Colonic mucosa (tissue), 4 donors: ENCODE measurements at regions not wholly inside any gene's neighbourhood (a gene's known extent, or its start where the extent isn't known, plus 50 kb on each side); places are given as distances from the start of the nearest gene placed in this dataset.
"Not testable (repeated sequence)": the region's sequence is repeated elsewhere in the genome, so short reads cannot be mapped to it uniquely, and the experiment has no call there.

Experiments
- DNase-seq: peaks from one replicate; pipeline ENCODE4 v3.0.0-alpha.2; 2020
- H3K27ac ChIP-seq: fragments of 200-600 bp; one replicate; pipeline ENCODE4 v1.8.0; 2021
- H3K27me3 ChIP-seq: fragments of 200-600 bp; one replicate; pipeline ENCODE4 v1.8.0; 2021
- H3K36me3 ChIP-seq: fragments of 200-600 bp; one replicate; pipeline ENCODE4 v1.8.0; 2021
- H3K4me1 ChIP-seq: fragments of 200-600 bp; one replicate; pipeline ENCODE4 v1.8.0; 2021; ENCODE audit warnings: mild to moderate bottlenecking
- H3K4me3 ChIP-seq: fragments of 200-600 bp; one replicate; pipeline ENCODE4 v1.8.0; 2021
- H3K9ac ChIP-seq, 2 donors: one replicate each; pipeline ENCODE4 v1.7.0; 2013; ENCODE audit warnings: control low read depth in 2 of 2, low read depth in 2 of 2, low read length in 2 of 2
- H3K9me3 ChIP-seq: fragments of 200-600 bp; one replicate; pipeline ENCODE4 v1.8.0; 2021
- intact Hi-C: fragments of 100-400 bp; cut with DNase I; formaldehyde crosslinking; loops from one replicate; pipeline ENCODE4 v1.14.1; 2022
- TF ChIP-seq, protein P1 (sequence below): fragments of 200-600 bp; IDR thresholded peaks from one replicate; pipeline ENCODE4 v1.8.0; 2022; ENCODE audit warnings: antibody characterized with exemption, mild to moderate bottlenecking
- donor health status: healthy.
- donor health status: DM: no; HTN: no; CAD: no.
- donor health status: DM: no; HTN: no; CAD: no.

DNA sequence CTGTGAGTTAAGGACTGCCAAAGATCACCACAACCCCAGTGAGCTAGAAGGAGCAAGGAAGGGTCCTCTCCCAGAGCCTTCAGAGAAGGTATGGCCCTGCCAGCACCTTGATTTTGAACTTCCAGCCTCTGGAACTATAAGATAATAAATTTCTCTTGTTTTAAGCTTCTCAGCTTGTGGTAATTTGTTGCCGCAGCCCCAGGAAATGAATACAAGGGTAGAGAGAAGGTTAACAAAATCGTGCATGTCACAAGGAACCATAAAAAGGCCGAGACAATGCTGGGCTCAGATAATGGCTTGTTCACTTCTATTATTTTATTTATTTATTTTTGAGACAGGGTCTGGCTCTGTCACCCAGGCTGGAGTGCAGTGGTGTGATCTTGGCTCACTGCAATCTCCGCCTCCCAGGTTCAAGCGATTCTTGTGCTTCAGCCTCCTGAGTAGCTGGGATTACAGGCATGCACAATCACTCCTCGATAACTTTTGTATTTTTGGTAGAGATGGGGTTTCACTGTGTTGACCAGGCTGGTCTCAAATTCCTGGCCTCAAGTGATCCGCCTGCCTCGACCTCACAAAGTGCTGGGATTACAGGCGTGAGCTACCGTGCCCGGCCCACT lies 71.5 kb downstream of the WSB1 start:
- H3K27ac ChIP-seq, H3K27me3 ChIP-seq, H3K9ac ChIP-seq, H3K9me3 ChIP-seq, H3K36me3 ChIP-seq, intact Hi-C loops, H3K4me1 ChIP-seq, DNase-seq, H3K4me3 ChIP-seq: not testable (repeated sequence)

DNA sequence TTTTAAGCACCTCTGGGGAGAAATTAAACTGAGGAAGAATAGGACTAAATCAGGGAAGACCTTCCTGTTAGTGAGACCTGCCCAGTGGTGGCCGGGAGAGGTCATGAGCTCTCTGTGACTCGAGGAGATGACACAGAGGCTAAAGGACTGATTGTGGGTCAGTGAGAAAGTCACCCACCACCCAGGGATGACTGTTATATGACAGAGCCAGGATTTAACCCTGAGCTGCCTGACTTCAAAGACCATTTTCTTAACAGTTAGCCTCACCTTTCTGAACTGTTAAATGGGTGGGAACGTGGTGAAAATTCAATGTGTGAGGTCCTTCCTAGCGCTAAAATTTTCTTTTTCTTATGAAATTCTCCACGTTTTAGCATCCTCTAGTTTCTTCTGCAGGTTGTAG lies 72.5 kb downstream of the WSB1 start:
- Histone ChIP-seq H3K36me3 (no peaks in the 10 kb centered on the region), H3K9ac (no peak overlapping the region), H3K9me3 (no peaks in the 10 kb centered on the region), H3K27me3 (no peaks in the 10 kb centered on the region), H3K4me3 (no peak overlapping the region), H3K4me1 (no peaks in the 10 kb centered on the region), H3K27ac (no peak overlapping the region)
- DNase-seq, result no peak
- TF ChIP-seq, protein P1, sequence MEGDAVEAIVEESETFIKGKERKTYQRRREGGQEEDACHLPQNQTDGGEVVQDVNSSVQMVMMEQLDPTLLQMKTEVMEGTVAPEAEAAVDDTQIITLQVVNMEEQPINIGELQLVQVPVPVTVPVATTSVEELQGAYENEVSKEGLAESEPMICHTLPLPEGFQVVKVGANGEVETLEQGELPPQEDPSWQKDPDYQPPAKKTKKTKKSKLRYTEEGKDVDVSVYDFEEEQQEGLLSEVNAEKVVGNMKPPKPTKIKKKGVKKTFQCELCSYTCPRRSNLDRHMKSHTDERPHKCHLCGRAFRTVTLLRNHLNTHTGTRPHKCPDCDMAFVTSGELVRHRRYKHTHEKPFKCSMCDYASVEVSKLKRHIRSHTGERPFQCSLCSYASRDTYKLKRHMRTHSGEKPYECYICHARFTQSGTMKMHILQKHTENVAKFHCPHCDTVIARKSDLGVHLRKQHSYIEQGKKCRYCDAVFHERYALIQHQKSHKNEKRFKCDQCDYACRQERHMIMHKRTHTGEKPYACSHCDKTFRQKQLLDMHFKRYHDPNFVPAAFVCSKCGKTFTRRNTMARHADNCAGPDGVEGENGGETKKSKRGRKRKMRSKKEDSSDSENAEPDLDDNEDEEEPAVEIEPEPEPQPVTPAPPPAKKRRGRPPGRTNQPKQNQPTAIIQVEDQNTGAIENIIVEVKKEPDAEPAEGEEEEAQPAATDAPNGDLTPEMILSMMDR, result no peak
- intact Hi-C loops, result no loop called here

DNA sequence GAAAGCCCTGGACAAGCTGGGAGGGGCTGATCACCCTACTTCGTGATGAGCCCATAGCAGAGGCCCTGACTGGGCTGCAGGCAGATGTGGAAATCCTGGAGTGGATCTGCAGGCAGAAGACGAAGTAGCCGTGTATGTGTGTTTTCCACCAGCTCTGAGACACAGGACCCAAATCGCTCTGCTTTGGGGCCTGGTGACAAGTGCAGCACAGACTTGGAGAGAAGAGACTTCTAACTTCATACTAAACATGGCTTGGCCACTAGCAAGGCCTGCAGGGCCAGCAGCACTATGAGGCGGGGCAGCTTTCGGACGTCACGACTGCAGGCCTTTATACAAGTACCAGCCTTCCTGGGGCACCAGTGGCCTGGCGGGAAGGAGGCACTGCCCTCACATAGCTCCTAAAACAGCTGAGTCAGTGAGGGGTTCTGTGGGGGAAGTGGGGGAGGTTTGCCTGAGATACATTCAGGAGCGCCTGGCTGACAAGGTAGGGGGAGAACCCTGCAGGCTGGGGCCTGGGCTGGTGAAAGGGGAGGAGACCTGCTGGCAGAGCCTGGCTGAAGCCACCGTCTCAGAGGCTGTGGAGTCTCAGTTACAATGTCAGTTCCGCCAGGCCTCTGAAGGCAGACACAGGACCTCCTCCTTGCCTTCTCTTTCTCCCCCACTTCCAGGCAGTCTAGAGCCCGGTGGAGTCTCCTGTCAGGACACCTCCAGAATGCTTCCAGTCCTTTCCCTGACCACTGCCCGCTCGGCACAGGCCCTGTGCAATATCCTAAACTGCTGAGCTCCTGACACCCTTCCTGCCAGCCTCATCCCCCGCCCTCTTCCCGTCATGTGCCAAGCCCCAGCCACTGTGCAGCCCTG lies 73.4 kb downstream of the WSB1 start:
- Histone ChIP-seq H3K4me3 (no peak overlapping the region), H3K36me3 (no peaks in the 10 kb centered on the region), H3K4me1 (no peaks in the 10 kb centered on the region), H3K9me3 (no peaks in the 10 kb centered on the region), H3K27ac (no peak overlapping the region), H3K9ac (no peak overlapping the region), H3K27me3 (no peaks in the 10 kb centered on the region)
- TF ChIP-seq, protein P1, result no peak
- intact Hi-C loops, result no loop called here
- no peak for DNase-seq

GRCh38 chr17:27368151-27368795 lies 74.4 kb downstream of the WSB1 start:
- H3K4me3 ChIP-seq, result no peak overlapping the region
- no peaks in the 10 kb centered on the region for H3K27me3 ChIP-seq
- no peaks in the 10 kb centered on the region for H3K36me3 ChIP-seq
- TF ChIP-seq, protein P1, result no peak
- no peaks in the 10 kb centered on the region for H3K9me3 ChIP-seq
- no peaks in the 10 kb centered on the region for H3K4me1 ChIP-seq
- no peak overlapping the region for H3K9ac ChIP-seq
- H3K27ac ChIP-seq, result no peak overlapping the region
- DNase-seq, result no peak
- intact Hi-C loops, result no loop called here

GRCh38 chr17:27368980-27369379 lies 75.1 kb downstream of the WSB1 start:
- Histone ChIP-seq H3K27ac (no peak overlapping the region), H3K4me1 (no peaks in the 10 kb centered on the region), H3K36me3 (no peaks in the 10 kb centered on the region), H3K4me3 (no peak overlapping the region), H3K9me3 (no peaks in the 10 kb centered on the region), H3K9ac (no peak overlapping the region), H3K27me3 (no peaks in the 10 kb centered on the region)
- TF ChIP-seq, protein P1, result no peak
- DNase-seq, result no peak
- intact Hi-C loops, result no loop called here
